ENCODE measurements at regions not wholly inside any gene's neighbourhood (a gene's known extent, or its start where the extent isn't known, plus 50 kb on each side); places are given as distances from the start of the nearest gene placed in this dataset.

DNA sequence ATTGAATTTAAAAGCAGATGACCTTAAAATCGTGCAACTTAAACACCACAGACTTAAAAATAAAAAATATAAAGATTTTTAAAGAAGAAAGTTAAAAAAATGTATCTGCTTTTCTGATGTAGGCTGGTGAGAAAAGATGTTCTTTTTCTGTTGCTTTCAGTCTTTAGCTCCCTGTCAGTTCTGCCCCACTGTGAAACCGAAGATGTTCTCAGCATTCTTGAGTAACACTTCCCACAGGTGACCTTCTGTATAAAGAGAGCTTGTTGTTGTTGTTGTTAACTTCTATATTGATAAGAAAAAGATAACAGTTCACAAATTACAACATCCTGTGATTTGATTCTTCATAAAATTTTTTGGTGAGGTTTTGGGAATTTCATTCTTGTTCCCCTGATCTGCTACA, 377.9 kb upstream of the RGS6 start:
- TF ChIP-seq, protein P1, sequence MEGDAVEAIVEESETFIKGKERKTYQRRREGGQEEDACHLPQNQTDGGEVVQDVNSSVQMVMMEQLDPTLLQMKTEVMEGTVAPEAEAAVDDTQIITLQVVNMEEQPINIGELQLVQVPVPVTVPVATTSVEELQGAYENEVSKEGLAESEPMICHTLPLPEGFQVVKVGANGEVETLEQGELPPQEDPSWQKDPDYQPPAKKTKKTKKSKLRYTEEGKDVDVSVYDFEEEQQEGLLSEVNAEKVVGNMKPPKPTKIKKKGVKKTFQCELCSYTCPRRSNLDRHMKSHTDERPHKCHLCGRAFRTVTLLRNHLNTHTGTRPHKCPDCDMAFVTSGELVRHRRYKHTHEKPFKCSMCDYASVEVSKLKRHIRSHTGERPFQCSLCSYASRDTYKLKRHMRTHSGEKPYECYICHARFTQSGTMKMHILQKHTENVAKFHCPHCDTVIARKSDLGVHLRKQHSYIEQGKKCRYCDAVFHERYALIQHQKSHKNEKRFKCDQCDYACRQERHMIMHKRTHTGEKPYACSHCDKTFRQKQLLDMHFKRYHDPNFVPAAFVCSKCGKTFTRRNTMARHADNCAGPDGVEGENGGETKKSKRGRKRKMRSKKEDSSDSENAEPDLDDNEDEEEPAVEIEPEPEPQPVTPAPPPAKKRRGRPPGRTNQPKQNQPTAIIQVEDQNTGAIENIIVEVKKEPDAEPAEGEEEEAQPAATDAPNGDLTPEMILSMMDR (conservative IDR thresholded peaks at IDR 0.05; ENCODE audit: low read depth, low read length) = no peak
- no peak for TF ChIP-seq MXI1 (IDR thresholded peaks at IDR 0.05; ENCODE audit: borderline replicate concordance, low read depth, low read length)
- TF ChIP-seq, protein P2, sequence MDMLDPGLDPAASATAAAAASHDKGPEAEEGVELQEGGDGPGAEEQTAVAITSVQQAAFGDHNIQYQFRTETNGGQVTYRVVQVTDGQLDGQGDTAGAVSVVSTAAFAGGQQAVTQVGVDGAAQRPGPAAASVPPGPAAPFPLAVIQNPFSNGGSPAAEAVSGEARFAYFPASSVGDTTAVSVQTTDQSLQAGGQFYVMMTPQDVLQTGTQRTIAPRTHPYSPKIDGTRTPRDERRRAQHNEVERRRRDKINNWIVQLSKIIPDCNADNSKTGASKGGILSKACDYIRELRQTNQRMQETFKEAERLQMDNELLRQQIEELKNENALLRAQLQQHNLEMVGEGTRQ (IDR thresholded peaks at IDR 0.05; ENCODE audit: low read depth, low read length) = no peak
- no peak for TF ChIP-seq SMC3 (IDR thresholded peaks at IDR 0.05; ENCODE audit: low read depth, low read length)
- no peak for TF ChIP-seq RAD21 (IDR thresholded peaks at IDR 0.05; ENCODE audit: low read length)
- TF ChIP-seq CEBPB (IDR thresholded peaks at IDR 0.05; ENCODE audit: low read depth, low read length) = no peak
- TF ChIP-seq RFX5 (IDR thresholded peaks at IDR 0.05; ENCODE audit: low read depth, low read length) = no peak
